ENCODE measurements at regions not wholly inside any gene's neighbourhood (a gene's known extent, or its start where the extent isn't known, plus 50 kb on each side); places are given as distances from the start of the nearest gene placed in this dataset.
A peak's percentile ranks its signal among the peaks of the same experiment; 100 is the strongest.

DNA sequence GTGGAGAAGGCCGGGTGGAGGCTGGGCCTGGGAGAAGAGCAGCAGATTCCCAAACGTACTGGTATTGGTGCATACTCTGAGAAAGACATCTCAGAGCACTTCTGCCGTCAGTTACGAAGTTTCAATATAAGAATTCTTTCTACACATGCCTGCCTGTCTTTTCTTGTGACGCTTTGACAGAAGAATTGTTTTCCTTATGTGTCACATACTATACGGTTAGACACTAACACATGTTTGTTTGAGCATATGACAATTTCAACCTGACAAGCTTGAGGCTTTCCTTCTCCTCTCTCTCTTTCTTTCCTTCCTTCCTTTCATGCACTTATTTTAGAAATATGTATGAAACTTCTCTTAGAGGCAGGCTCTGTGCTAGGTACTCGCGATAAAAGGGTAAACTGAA is 360.0 kb downstream of the QKI start:
- Histone ChIP-seq H3K9ac (ENCODE audit: insufficient read depth in 1 of 2, low read depth in 2 of 2, low read length in 2 of 2) (no peak overlapping the region), H3K36me3 (ENCODE audit: control insufficient read depth, insufficient read depth, low read length) (no peaks in the 10 kb centered on the region), H3K4me2 (ENCODE audit: insufficient read depth, low read length) (no peak overlapping the region), H3K9me3 (replicated peaks; ENCODE audit: control insufficient read depth, insufficient read depth, low read depth, low read length) (no peaks in the 10 kb centered on the region), H3K79me2 (ENCODE audit: control insufficient read depth, insufficient read depth, low read length) (no peaks in the 10 kb centered on the region), H3K27ac (ENCODE audit: extremely low read depth, low read depth, low read length) (no peak overlapping the region), H3K27me3 (ENCODE audit: control insufficient read depth in 2 of 2, insufficient read depth in 2 of 2, low read length in 2 of 2) (no peaks in the 10 kb centered on the region), H3K4me1 (replicated peaks in 1 of 2; ENCODE audit: control insufficient read depth in 2 of 2, insufficient read depth in 2 of 2, low read length in 2 of 2) (peaks cover 13 to 32% of the 10 kb centered on the region in 2 experiments; a peak in 4 of 5 replicates), H4K20me1 (replicated peaks; ENCODE audit: control insufficient read depth, insufficient read depth, low read length) (no peaks in the 10 kb centered on the region), H2AFZ (ENCODE audit: low read depth, low read length) (peak overlapping the region; percentile 21), H3K9me1 (ENCODE audit: control insufficient read depth, insufficient read depth, low read length) (no peaks in the 10 kb centered on the region), H3K4me3 (no peak overlapping the region)
- intact Hi-C loops (cut with micrococcal nuclease) (no loop called here), in situ Hi-C loops (cut with MboI) (no loop called here)
- FAIRE-seq (no peak), ATAC-seq (no peak), DNase-seq (ENCODE audit: extremely low read depth in 1 of 4, low spot score in 3 of 4) (no peak)
- WGBS (ENCODE audit: insufficient coverage, low coverage, missing lambda C conversion rate), result 90% methylated on average over 8 of the region's 8 CpGs
- ChIA-PET POLR2A (no interaction called here), CTCF (ENCODE audit: low intra/inter-chr PET ratio) (no interaction called here)
- no TSS peak for BruUV-seq (replicated peaks)
- TF ChIP-seq ZNF232 (CRISPR knock-in tag; IDR thresholded peaks at IDR 0.05), result no peak
- TF ChIP-seq PHTF2 (CRISPR knock-in tag; IDR thresholded peaks at IDR 0.05), result no peak
- no peak for TF ChIP-seq ZNF668 (CRISPR knock-in tag; IDR thresholded peaks at IDR 0.05)
- no peak for TF ChIP-seq HDAC2 (IDR thresholded peaks at IDR 0.05)
- no peak for TF ChIP-seq BHLHE40 (IDR thresholded peaks at IDR 0.05; ENCODE audit: low read length)
- TF ChIP-seq HNRNPK (IDR thresholded peaks at IDR 0.05; ENCODE audit: low read depth, low read length, poor library complexity, severe bottlenecking), result no peak
- TF ChIP-seq, protein P1, sequence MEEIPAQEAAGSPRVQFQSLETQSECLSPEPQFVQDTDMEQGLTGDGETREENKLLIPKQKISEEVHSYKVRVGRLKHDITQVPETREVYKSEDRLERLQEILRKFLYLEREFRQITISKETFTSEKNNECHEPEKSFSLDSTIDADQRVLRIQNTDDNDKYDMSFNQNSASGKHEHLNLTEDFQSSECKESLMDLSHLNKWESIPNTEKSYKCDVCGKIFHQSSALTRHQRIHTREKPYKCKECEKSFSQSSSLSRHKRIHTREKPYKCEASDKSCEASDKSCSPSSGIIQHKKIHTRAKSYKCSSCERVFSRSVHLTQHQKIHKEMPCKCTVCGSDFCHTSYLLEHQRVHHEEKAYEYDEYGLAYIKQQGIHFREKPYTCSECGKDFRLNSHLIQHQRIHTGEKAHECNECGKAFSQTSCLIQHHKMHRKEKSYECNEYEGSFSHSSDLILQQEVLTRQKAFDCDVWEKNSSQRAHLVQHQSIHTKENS (CRISPR knock-in tag; IDR thresholded peaks at IDR 0.05), result no peak
- TF ChIP-seq, protein P2, sequence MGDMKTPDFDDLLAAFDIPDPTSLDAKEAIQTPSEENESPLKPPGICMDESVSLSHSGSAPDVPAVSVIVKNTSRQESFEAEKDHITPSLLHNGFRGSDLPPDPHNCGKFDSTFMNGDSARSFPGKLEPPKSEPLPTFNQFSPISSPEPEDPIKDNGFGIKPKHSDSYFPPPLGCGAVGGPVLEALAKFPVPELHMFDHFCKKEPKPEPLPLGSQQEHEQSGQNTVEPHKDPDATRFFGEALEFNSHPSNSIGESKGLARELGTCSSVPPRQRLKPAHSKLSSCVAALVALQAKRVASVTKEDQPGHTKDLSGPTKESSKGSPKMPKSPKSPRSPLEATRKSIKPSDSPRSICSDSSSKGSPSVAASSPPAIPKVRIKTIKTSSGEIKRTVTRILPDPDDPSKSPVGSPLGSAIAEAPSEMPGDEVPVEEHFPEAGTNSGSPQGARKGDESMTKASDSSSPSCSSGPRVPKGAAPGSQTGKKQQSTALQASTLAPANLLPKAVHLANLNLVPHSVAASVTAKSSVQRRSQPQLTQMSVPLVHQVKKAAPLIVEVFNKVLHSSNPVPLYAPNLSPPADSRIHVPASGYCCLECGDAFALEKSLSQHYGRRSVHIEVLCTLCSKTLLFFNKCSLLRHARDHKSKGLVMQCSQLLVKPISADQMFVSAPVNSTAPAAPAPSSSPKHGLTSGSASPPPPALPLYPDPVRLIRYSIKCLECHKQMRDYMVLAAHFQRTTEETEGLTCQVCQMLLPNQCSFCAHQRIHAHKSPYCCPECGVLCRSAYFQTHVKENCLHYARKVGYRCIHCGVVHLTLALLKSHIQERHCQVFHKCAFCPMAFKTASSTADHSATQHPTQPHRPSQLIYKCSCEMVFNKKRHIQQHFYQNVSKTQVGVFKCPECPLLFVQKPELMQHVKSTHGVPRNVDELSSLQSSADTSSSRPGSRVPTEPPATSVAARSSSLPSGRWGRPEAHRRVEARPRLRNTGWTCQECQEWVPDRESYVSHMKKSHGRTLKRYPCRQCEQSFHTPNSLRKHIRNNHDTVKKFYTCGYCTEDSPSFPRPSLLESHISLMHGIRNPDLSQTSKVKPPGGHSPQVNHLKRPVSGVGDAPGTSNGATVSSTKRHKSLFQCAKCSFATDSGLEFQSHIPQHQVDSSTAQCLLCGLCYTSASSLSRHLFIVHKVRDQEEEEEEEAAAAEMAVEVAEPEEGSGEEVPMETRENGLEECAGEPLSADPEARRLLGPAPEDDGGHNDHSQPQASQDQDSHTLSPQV (IDR thresholded peaks at IDR 0.05), result no peak
- TF ChIP-seq SIX5 (IDR thresholded peaks at IDR 0.05; ENCODE audit: borderline replicate concordance in 1 of 2, insufficient read depth in 1 of 2, low read depth in 1 of 2, low read length in 2 of 2), result no peak
- no peak for TF ChIP-seq SAFB (IDR thresholded peaks at IDR 0.05; ENCODE audit: borderline replicate concordance, low read depth, low read length)
- no peak for TF ChIP-seq CTBP1 (IDR thresholded peaks at IDR 0.05; ENCODE audit: borderline replicate concordance)
- TF ChIP-seq, protein P3, sequence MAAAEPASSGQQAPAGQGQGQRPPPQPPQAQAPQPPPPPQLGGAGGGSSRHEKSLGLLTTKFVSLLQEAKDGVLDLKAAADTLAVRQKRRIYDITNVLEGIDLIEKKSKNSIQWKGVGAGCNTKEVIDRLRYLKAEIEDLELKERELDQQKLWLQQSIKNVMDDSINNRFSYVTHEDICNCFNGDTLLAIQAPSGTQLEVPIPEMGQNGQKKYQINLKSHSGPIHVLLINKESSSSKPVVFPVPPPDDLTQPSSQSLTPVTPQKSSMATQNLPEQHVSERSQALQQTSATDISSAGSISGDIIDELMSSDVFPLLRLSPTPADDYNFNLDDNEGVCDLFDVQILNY (CRISPR knock-in tag; IDR thresholded peaks at IDR 0.05), result no peak

All from K562 (cell line).